SK-N-SH (cell line): ENCODE measurements at regions not wholly inside any gene's neighbourhood (a gene's known extent, or its start where the extent isn't known, plus 50 kb on each side); places are given as distances from the start of the nearest gene placed in this dataset.

Experiments used
- CTCF ChIA-PET: fragments of 300-600, 350-600 bp; formaldehyde crosslinking; extraction: SDS; loops from one replicate; lab custom pipeline; 2021; lab: Yijun Ruan, JAX
- POLR2A ChIA-PET: fragments of 350-600 bp; sonication (Branson Sonifier 250); formaldehyde crosslinking; extraction: SDS; loops from one replicate; lab custom pipeline; 2020; ENCODE audit warnings: antibody characterized with exemption, inconsistent platforms; lab: Yijun Ruan, JAX
- DNase-seq: peaks from one replicate; pipeline ENCODE4 v3.0.0; 2012
- H2AFZ ChIP-seq: fragments of 200-600 bp; sonication (generic); 2 replicates; pipeline ENCODE4 v1.8.1; 2016; ENCODE audit warnings: antibody characterized with exemption, mild to moderate bottlenecking, low read depth
- H3F3A ChIP-seq: fragments of 200-600 bp; sonication (generic); replicated peaks from 2 replicates; pipeline ENCODE3; 2016; ENCODE audit warnings: antibody characterized with exemption, mild to moderate bottlenecking; ENCODE audit not compliant: insufficient read depth
- H3K27ac ChIP-seq, 2 experiments: fragments of 200-500 bp in 1 of 2; fragments of 200-600 bp in 1 of 2; sonication (Bioruptor generic) in 1 of 2; sonication (generic), shearing (Covaris generic) in 1 of 2; 2 replicates each; pipeline versions ENCODE4 v1.5.1 to v1.6.1; 2014 to 2016; ENCODE audit warnings: low read depth in 2 of 2, inconsistent platforms in 1 of 2, low read length in 1 of 2, mild to moderate bottlenecking in 1 of 2, mixed read lengths in 1 of 2
- H3K27me3 ChIP-seq: fragments of 200-600 bp; sonication (generic), shearing (Covaris generic); 2 replicates; pipeline ENCODE4 v1.6.1; 2016; ENCODE audit warnings: mixed run types; ENCODE audit not compliant: insufficient read depth
- H3K36me3 ChIP-seq, 2 experiments: fragments of 200-500 bp in 1 of 2; fragments of 200-600 bp in 1 of 2; sonication (Bioruptor generic) in 1 of 2; sonication (generic) in 1 of 2; replicated peaks in 1 of 2; 2 replicates each; pipeline versions ENCODE3 to v1.5.1; 2014 to 2016; ENCODE audit warnings: low read length in 1 of 2, mild to moderate bottlenecking in 1 of 2; ENCODE audit not compliant: insufficient read depth in 2 of 2, control insufficient read depth in 1 of 2
- H3K4me1 ChIP-seq, 2 experiments: fragments of 200-500 bp in 1 of 2; fragments of 200-600 bp in 1 of 2; sonication (Bioruptor generic) in 1 of 2; sonication (generic), shearing (Covaris generic) in 1 of 2; 2 replicates each; pipeline versions ENCODE4 v1.5.1 to v1.6.1; 2014 to 2016; ENCODE audit warnings: low read depth in 1 of 2, low read length in 1 of 2, mixed run types in 1 of 2; ENCODE audit not compliant: insufficient read depth in 2 of 2, control insufficient read depth in 1 of 2
- H3K4me2 ChIP-seq: fragments of 200-600 bp; sonication (generic), shearing (Covaris generic); 2 replicates; pipeline ENCODE4 v1.6.1; 2017; ENCODE audit warnings: mixed run types
- H3K4me3 ChIP-seq, 2 experiments: fragments of 200-500 bp in 1 of 2; fragments of 200-600 bp in 1 of 2; sonication (Bioruptor generic) in 1 of 2; sonication (generic), shearing (Covaris generic) in 1 of 2; 2 replicates each; pipeline versions ENCODE4 v1.5.1 to v1.8.1; 2014 to 2016; ENCODE audit warnings: low read depth in 2 of 2, inconsistent platforms in 1 of 2, low read length in 1 of 2, mild to moderate bottlenecking in 1 of 2, mixed read lengths in 1 of 2, moderate library complexity in 1 of 2
- H3K79me2 ChIP-seq: fragments of 200-600 bp; sonication (generic); 2 replicates; pipeline ENCODE4 v1.8.1; 2017; ENCODE audit warnings: mild to moderate bottlenecking; ENCODE audit not compliant: insufficient read depth
- H3K9ac ChIP-seq: fragments of 200-600 bp; sonication (generic); 2 replicates; pipeline ENCODE4 v1.6.1; 2017; ENCODE audit warnings: mixed run types
- H3K9me2 ChIP-seq: fragments of 200-600 bp; sonication (generic); 2 replicates; pipeline ENCODE4 v1.6.1; 2017; ENCODE audit warnings: mixed run types
- H3K9me3 ChIP-seq: fragments of 200-600 bp; sonication (generic); 2 replicates; pipeline ENCODE4 v1.6.1; 2017; ENCODE audit warnings: mixed run types, mild to moderate bottlenecking, moderate library complexity
- H4K20me1 ChIP-seq: fragments of 200-600 bp; sonication (generic); 2 replicates; pipeline ENCODE4 v1.6.1; 2017; ENCODE audit warnings: mild to moderate bottlenecking, mixed run types; ENCODE audit not compliant: insufficient read depth
- EZH2phosphoT487 ChIP-seq: fragments of 200-600 bp; sonication (generic); IDR thresholded peaks from 2 replicates; pipeline ENCODE4 v1.6.1; 2017; ENCODE audit warnings: low read depth, mixed run types, mild to moderate bottlenecking, antibody characterized with exemption, moderate library complexity, borderline replicate concordance
- FOSL2 ChIP-seq: IDR thresholded peaks from 2 replicates; pipeline ENCODE4 v1.4.0; 2012; ENCODE audit warnings: low read depth, mild to moderate bottlenecking, moderate library complexity, borderline replicate concordance
- GABPA ChIP-seq: IDR thresholded peaks from 2 replicates; pipeline ENCODE4 v1.4.0; 2012; ENCODE audit warnings: low read depth, mild to moderate bottlenecking
- JUND ChIP-seq: IDR thresholded peaks from 2 replicates; pipeline ENCODE4 v1.4.0; 2012
- MEF2A ChIP-seq: IDR thresholded peaks from 2 replicates; pipeline ENCODE4 v1.4.0; 2012; ENCODE audit warnings: low read depth, borderline replicate concordance
- MXI1 ChIP-seq: IDR thresholded peaks from 2 replicates; pipeline ENCODE4 v1.6.1; 2012; ENCODE audit warnings: mild to moderate bottlenecking, low read depth, low read length, improper control_type of control experiment
- NRF1 ChIP-seq: IDR thresholded peaks from 2 replicates; pipeline ENCODE4 v1.6.1; 2012; ENCODE audit warnings: low read depth, mild to moderate bottlenecking, low read length
- RAD21 ChIP-seq: IDR thresholded peaks from 2 replicates; pipeline ENCODE4 v1.6.1; 2012; ENCODE audit warnings: mild to moderate bottlenecking, low read length
- RCOR1 ChIP-seq: fragments of 150-350 bp; IDR thresholded peaks from 2 replicates; pipeline ENCODE4 v1.6.1; 2017; ENCODE audit warnings: antibody characterized with exemption, low read length
- RFX5 ChIP-seq: IDR thresholded peaks from 2 replicates; pipeline ENCODE4 v1.6.1; 2012; ENCODE audit warnings: mild to moderate bottlenecking, improper control_type of control experiment, low read length
- SMC3 ChIP-seq: IDR thresholded peaks from 2 replicates; pipeline ENCODE4 v1.6.1; 2012; ENCODE audit warnings: low read depth, low read length, improper control_type of control experiment
- TCF12 ChIP-seq: IDR thresholded peaks from 2 replicates; pipeline ENCODE4 v1.4.0; 2012
- YY1 ChIP-seq: IDR thresholded peaks from 2 replicates; pipeline ENCODE4 v1.4.0; 2012; ENCODE audit warnings: low read depth, mild to moderate bottlenecking
- ZBTB33 ChIP-seq: IDR thresholded peaks from 2 replicates; pipeline ENCODE4 v1.4.0; 2012; ENCODE audit warnings: low read depth, borderline replicate concordance
- WGBS: methylation state at CpG from one replicate; pipeline ENCODE4 v1.1.6; 2017; ENCODE audit warnings: low lambda C conversion rate; 5-methylcytosine and 5-hydroxymethylcytosine counted together
- TF ChIP-seq, protein P1 (sequence below): IDR thresholded peaks from 2 replicates; pipeline ENCODE4 v1.6.1; 2012; ENCODE audit warnings: mild to moderate bottlenecking, low read depth, low read length, moderate library complexity
- TF ChIP-seq, protein P2 (sequence below): fragments of 150-350 bp; IDR thresholded peaks from 2 replicates; pipeline ENCODE4 v1.6.1; 2017; ENCODE audit warnings: antibody characterized with exemption, low read length, low read depth, borderline replicate concordance

DNA sequence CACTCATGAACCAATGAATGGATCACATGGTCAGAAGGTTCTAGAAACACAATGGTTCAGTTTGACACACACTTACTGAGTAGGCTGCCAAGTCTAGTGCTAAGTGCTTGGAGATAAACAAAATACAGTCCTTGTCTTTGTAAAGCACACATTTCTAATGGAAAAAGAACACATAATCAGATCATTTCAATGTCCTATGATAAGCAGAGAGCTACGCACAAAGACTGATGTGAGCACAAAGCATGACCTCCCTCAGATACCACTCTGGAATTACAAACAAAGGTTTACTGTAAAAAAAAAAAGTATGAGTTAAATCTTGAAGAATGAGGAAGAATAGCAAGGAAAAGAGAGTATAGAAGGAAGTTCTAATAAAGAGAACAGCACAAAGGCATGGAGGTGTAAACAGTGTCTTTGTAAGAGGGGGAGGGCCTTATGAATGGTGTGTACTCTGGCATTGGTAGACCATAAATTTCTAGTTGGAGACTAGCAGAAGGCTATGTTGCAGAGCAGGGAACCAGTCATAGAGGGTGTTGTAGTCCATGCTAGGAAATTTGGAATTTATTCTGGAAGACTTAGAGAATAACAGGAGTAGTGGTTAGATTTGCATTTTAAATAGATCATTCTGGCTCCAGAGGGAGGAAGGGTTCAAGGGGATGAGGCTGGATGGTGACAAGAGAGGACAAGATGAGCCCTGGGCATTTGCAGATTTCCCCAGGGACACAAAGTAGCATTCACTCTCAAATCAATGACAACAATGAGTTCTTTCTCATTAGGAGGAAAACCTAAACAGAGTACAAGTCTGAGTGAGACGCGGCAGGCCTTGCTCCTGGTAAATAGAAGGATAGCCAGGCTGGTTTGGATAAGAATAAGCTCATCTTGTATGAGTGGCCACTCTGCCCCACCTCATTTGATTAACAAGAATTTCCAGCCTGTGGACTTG lies 468.0 kb downstream of the TOX3 start:
- ChIA-PET POLR2A (no interaction called here), CTCF (no interaction called here)
- DNase-seq: no peak
- no peak overlapping the region for H2AFZ ChIP-seq
- H3K4me1 ChIP-seq: no peaks in the 10 kb centered on the region
- H3F3A ChIP-seq: no peaks in the 10 kb centered on the region
- H3K4me2 ChIP-seq: no peak overlapping the region
- no peaks in the 10 kb centered on the region for H3K9me2 ChIP-seq
- H3K79me2 ChIP-seq: no peaks in the 10 kb centered on the region
- no peak overlapping the region for H3K9ac ChIP-seq
- 40% methylated on average over 3 of the region's 3 CpGs for WGBS
- no peaks in the 10 kb centered on the region for H3K27me3 ChIP-seq
- no peak overlapping the region for H3K27ac ChIP-seq
- TF ChIP-seq TCF12: no peak
- no peak for TF ChIP-seq JUND
- TF ChIP-seq RCOR1: no peak
- TF ChIP-seq RFX5: no peak
- TF ChIP-seq, protein P1, sequence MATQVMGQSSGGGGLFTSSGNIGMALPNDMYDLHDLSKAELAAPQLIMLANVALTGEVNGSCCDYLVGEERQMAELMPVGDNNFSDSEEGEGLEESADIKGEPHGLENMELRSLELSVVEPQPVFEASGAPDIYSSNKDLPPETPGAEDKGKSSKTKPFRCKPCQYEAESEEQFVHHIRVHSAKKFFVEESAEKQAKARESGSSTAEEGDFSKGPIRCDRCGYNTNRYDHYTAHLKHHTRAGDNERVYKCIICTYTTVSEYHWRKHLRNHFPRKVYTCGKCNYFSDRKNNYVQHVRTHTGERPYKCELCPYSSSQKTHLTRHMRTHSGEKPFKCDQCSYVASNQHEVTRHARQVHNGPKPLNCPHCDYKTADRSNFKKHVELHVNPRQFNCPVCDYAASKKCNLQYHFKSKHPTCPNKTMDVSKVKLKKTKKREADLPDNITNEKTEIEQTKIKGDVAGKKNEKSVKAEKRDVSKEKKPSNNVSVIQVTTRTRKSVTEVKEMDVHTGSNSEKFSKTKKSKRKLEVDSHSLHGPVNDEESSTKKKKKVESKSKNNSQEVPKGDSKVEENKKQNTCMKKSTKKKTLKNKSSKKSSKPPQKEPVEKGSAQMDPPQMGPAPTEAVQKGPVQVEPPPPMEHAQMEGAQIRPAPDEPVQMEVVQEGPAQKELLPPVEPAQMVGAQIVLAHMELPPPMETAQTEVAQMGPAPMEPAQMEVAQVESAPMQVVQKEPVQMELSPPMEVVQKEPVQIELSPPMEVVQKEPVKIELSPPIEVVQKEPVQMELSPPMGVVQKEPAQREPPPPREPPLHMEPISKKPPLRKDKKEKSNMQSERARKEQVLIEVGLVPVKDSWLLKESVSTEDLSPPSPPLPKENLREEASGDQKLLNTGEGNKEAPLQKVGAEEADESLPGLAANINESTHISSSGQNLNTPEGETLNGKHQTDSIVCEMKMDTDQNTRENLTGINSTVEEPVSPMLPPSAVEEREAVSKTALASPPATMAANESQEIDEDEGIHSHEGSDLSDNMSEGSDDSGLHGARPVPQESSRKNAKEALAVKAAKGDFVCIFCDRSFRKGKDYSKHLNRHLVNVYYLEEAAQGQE: no peak
- no peak for TF ChIP-seq YY1
- TF ChIP-seq GABPA: no peak
- TF ChIP-seq MEF2A: no peak
- no peak for TF ChIP-seq ZBTB33
- TF ChIP-seq SMC3: no peak
- TF ChIP-seq RAD21: no peak
- no peak for TF ChIP-seq NRF1
- TF ChIP-seq MXI1: no peak
- TF ChIP-seq FOSL2: no peak
- TF ChIP-seq, protein P2, sequence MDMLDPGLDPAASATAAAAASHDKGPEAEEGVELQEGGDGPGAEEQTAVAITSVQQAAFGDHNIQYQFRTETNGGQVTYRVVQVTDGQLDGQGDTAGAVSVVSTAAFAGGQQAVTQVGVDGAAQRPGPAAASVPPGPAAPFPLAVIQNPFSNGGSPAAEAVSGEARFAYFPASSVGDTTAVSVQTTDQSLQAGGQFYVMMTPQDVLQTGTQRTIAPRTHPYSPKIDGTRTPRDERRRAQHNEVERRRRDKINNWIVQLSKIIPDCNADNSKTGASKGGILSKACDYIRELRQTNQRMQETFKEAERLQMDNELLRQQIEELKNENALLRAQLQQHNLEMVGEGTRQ: no peak
- TF ChIP-seq EZH2phosphoT487: no peak
- H3K9me3 ChIP-seq: no peaks in the 10 kb centered on the region
- H4K20me1 ChIP-seq: no peaks in the 10 kb centered on the region
- no peak overlapping the region for H3K4me3 ChIP-seq
- no peaks in the 10 kb centered on the region for H3K36me3 ChIP-seq
